Thymus (tissue), 11 donors: ENCODE measurements at regions not wholly inside any gene's neighbourhood (a gene's known extent, or its start where the extent isn't known, plus 50 kb on each side); places are given as distances from the start of the nearest gene placed in this dataset.

Experiments
- DNase-seq, 9 donors: peaks; one replicate each; pipeline ENCODE4 v3.0.0-alpha.2; 2013; ENCODE audit warnings: low spot score in 9 of 9, low read depth in 6 of 9, missing footprints in 1 of 9
- H3K27ac ChIP-seq, 2 donors: one replicate each; pipeline ENCODE4 v1.5.1; 2013; ENCODE audit warnings: control low read depth in 1 of 2, low read depth in 1 of 2, low read length in 1 of 2, mild to moderate bottlenecking in 1 of 2, moderate library complexity in 1 of 2
- H3K27me3 ChIP-seq, 2 donors: one replicate each; pipeline ENCODE4 v1.5.1; 2013; ENCODE audit warnings: low read length in 1 of 2; ENCODE audit not compliant: control insufficient read depth in 2 of 2, insufficient read depth in 1 of 2
- H3K36me3 ChIP-seq, 2 donors: one replicate each; pipeline ENCODE4 v1.5.1; 2013; ENCODE audit warnings: low read length in 1 of 2, mild to moderate bottlenecking in 1 of 2, moderate library complexity in 1 of 2; ENCODE audit not compliant: control insufficient read depth in 2 of 2, insufficient read depth in 2 of 2
- H3K4me1 ChIP-seq, 2 donors: one replicate each; pipeline ENCODE4 v1.5.1; 2013; ENCODE audit warnings: low read length in 2 of 2; ENCODE audit not compliant: control insufficient read depth in 2 of 2, insufficient read depth in 2 of 2
- H3K4me3 ChIP-seq, 2 donors: one replicate each; pipeline ENCODE4 v1.5.1; 2013; ENCODE audit warnings: low read length in 2 of 2, control low read depth in 1 of 2, mild to moderate bottlenecking in 1 of 2
- H3K9me3 ChIP-seq, 2 donors: one replicate each; pipeline ENCODE4 v1.5.1; 2013; ENCODE audit warnings: low read length in 1 of 2, mild to moderate bottlenecking in 1 of 2; ENCODE audit not compliant: control insufficient read depth in 2 of 2, insufficient read depth in 1 of 2
- WGBS: extraction: QIAGEN DNeasy Blood & Tissue Kit; methylation state at CpG from one replicate; pipeline ENCODE4 v1.1.7; 2013; 5-methylcytosine and 5-hydroxymethylcytosine counted together
- donor health status: healthy.

- 94% methylated on average over 2 of the region's 2 CpGs for WGBS
- no peak for DNase-seq
- Histone ChIP-seq H3K27ac (no peak overlapping the region), H3K27me3 (no peaks in the 10 kb centered on the region), H3K36me3 (no peaks in the 10 kb centered on the region), H3K4me1 (no peaks in the 10 kb centered on the region), H3K4me3 (no peak overlapping the region), H3K9me3 (peaks cover 0 to 3% of the 10 kb centered on the region in 2 donors)
Observed at GRCh38 chr15:24733659-24734058, 58.1 kb downstream of the NPAP1 start.

- Histone ChIP-seq H3K27me3 (no peaks in the 10 kb centered on the region), H3K4me3 (no peak overlapping the region), H3K27ac (no peak overlapping the region), H3K36me3 (no peaks in the 10 kb centered on the region), H3K9me3 (peaks cover 0 to 3% of the 10 kb centered on the region in 2 donors), H3K4me1 (no peaks in the 10 kb centered on the region)
- WGBS, result 53% methylated on average over 1 of the region's 1 CpG
- no peak for DNase-seq
Observed at GRCh38 chr15:24734396-24734795, 58.8 kb downstream of the NPAP1 start.

- DNase-seq, result no peak
- no peak overlapping the region for H3K4me3 ChIP-seq
- peaks cover 2 to 16% of the 10 kb centered on the region in 2 donors for H3K9me3 ChIP-seq
- no peaks in the 10 kb centered on the region for H3K4me1 ChIP-seq
- no peaks in the 10 kb centered on the region for H3K27me3 ChIP-seq
- no peak overlapping the region for H3K27ac ChIP-seq
- H3K36me3 ChIP-seq, result no peaks in the 10 kb centered on the region
Observed at GRCh38 chr15:24745290-24745689, 69.7 kb downstream of the NPAP1 start.

- no peaks in the 10 kb centered on the region for H3K36me3 ChIP-seq
- DNase-seq, result no peak
- no peaks in the 10 kb centered on the region for H3K4me1 ChIP-seq
- peaks cover 2 to 16% of the 10 kb centered on the region in 2 donors for H3K9me3 ChIP-seq
- H3K27me3 ChIP-seq, result no peaks in the 10 kb centered on the region
- no peak overlapping the region for H3K27ac ChIP-seq
- H3K4me3 ChIP-seq, result no peak overlapping the region
Observed at GRCh38 chr15:24746094-24746493, 70.5 kb downstream of the NPAP1 start.

GRCh38 chr15:24747376-24747775, 71.8 kb downstream of the NPAP1 start:
- no peaks in the 10 kb centered on the region for H3K27me3 ChIP-seq
- WGBS, result 87% methylated on average over 10 of the region's 10 CpGs
- no peaks in the 10 kb centered on the region for H3K4me1 ChIP-seq
- H3K36me3 ChIP-seq, result no peaks in the 10 kb centered on the region
- no peak overlapping the region for H3K4me3 ChIP-seq
- H3K27ac ChIP-seq, result no peak overlapping the region
- H3K9me3 ChIP-seq, result peaks cover 2 to 16% of the 10 kb centered on the region in 2 donors
- no peak for DNase-seq

- H3K27me3 ChIP-seq, result no peaks in the 10 kb centered on the region
- no peaks in the 10 kb centered on the region for H3K4me1 ChIP-seq
- H3K4me3 ChIP-seq, result no peak overlapping the region
- 89% methylated on average over 4 of the region's 4 CpGs for WGBS
- no peaks in the 10 kb centered on the region for H3K36me3 ChIP-seq
- H3K27ac ChIP-seq, result no peak overlapping the region
- DNase-seq, result no peak
- H3K9me3 ChIP-seq, result peaks cover 2 to 16% of the 10 kb centered on the region in 2 donors
Observed at GRCh38 chr15:24748812-24749439, 73.4 kb downstream of the NPAP1 start.

GRCh38 chr15:24752354-24752753, 76.8 kb downstream of the NPAP1 start:
- Histone ChIP-seq H3K36me3 (no peaks in the 10 kb centered on the region), H3K4me3 (no peak overlapping the region), H3K27me3 (no peaks in the 10 kb centered on the region), H3K27ac (no peak overlapping the region), H3K4me1 (no peaks in the 10 kb centered on the region), H3K9me3 (peaks cover 2 to 16% of the 10 kb centered on the region in 2 donors)
- DNase-seq, result no peak
- 69% methylated on average over 3 of the region's 3 CpGs for WGBS

GRCh38 chr15:24756101-24756500, 80.5 kb downstream of the NPAP1 start:
- no peak for DNase-seq
- Histone ChIP-seq H3K9me3 (no peaks in the 10 kb centered on the region), H3K4me3 (no peak overlapping the region), H3K27ac (no peak overlapping the region), H3K27me3 (no peaks in the 10 kb centered on the region), H3K36me3 (no peaks in the 10 kb centered on the region), H3K4me1 (no peaks in the 10 kb centered on the region)
- WGBS, result 91% methylated on average over 5 of the region's 5 CpGs

- WGBS, result 82% methylated on average over 7 of the region's 7 CpGs
- Histone ChIP-seq H3K4me3 (no peak overlapping the region), H3K9me3 (peaks cover 0 to 4% of the 10 kb centered on the region in 2 donors), H3K4me1 (no peaks in the 10 kb centered on the region), H3K27ac (no peak overlapping the region), H3K36me3 (no peaks in the 10 kb centered on the region), H3K27me3 (no peaks in the 10 kb centered on the region)
- no peak for DNase-seq
Observed at GRCh38 chr15:24760066-24760465, 84.5 kb downstream of the NPAP1 start.
